Endodermal cell (in vitro differentiated cells): ENCODE measurements at regions not wholly inside any gene's neighbourhood (a gene's known extent, or its start where the extent isn't known, plus 50 kb on each side); places are given as distances from the start of the nearest gene placed in this dataset.

Experiments used
- DNase-seq: peaks from one replicate; pipeline ENCODE4 v3.0.0-alpha.2; 2017
- H3K27ac ChIP-seq: 2 replicates; pipeline ENCODE4 v1.5.1; 2013; ENCODE audit warnings: mild to moderate bottlenecking, low read depth, low read length, moderate library complexity
- H3K27me3 ChIP-seq: 2 replicates; pipeline ENCODE4 v1.6.1; 2013; ENCODE audit warnings: mild to moderate bottlenecking, low read length, moderate library complexity; ENCODE audit not compliant: insufficient read depth, control insufficient read depth, poor library complexity, severe bottlenecking
- H3K36me3 ChIP-seq: 2 replicates; pipeline ENCODE4 v1.7.0; 2013; ENCODE audit warnings: mild to moderate bottlenecking, low read length, moderate library complexity; ENCODE audit not compliant: control insufficient read depth, insufficient read depth
- H3K4me1 ChIP-seq: one replicate; pipeline ENCODE4 v1.7.0; 2013; ENCODE audit warnings: low read length; ENCODE audit not compliant: control insufficient read depth, insufficient read depth
- H3K4me3 ChIP-seq: 2 replicates; pipeline ENCODE4 v1.5.1; 2013; ENCODE audit warnings: mild to moderate bottlenecking, low read length, moderate library complexity
- H3K9ac ChIP-seq: 2 replicates; pipeline ENCODE4 v1.6.1; 2013; ENCODE audit warnings: mild to moderate bottlenecking, low read length, moderate library complexity; ENCODE audit not compliant: poor library complexity, severe bottlenecking; ENCODE audit errors: extremely low read depth
- H3K9me3 ChIP-seq: 2 replicates; pipeline ENCODE4 v1.6.1; 2013; ENCODE audit warnings: mild to moderate bottlenecking, low read length, moderate library complexity; ENCODE audit not compliant: control insufficient read depth
- H3K27ac Mint-ChIP-seq: 2 replicates; pipeline ENCODE4 v1.8.0; 2020; ENCODE audit warnings: mixed read lengths
- H3K27me3 Mint-ChIP-seq: 2 replicates; pipeline ENCODE4 v1.8.0; 2021; ENCODE audit warnings: mild to moderate bottlenecking, mixed read lengths; ENCODE audit not compliant: insufficient read depth
- H3K36me3 Mint-ChIP-seq: 2 replicates; pipeline ENCODE4 v1.8.0; 2020; ENCODE audit warnings: low read depth, mixed read lengths
- H3K4me1 Mint-ChIP-seq: 2 replicates; pipeline ENCODE4 v1.8.0; 2020; ENCODE audit warnings: mixed read lengths
- H3K4me3 Mint-ChIP-seq: 2 replicates; pipeline ENCODE4 v1.8.0; 2020; ENCODE audit warnings: mild to moderate bottlenecking, moderate library complexity, mixed read lengths
- H3K9me3 Mint-ChIP-seq: 2 replicates; pipeline ENCODE4 v1.8.0; 2020; ENCODE audit warnings: mild to moderate bottlenecking, mixed read lengths
- CTCF ChIP-seq: fragments of 200-600 bp; sonication (generic); conservative IDR thresholded peaks from 2 replicates; pipeline ENCODE4 v1.5.0; 2021; ENCODE audit warnings: antibody characterized with exemption, mild to moderate bottlenecking
- WGBS, 2 experiments: methylation state at CpG; one replicate each; pipeline versions ENCODE4 v1.1.5 to v1.1.7; 2013; ENCODE audit warnings: missing lambda C conversion rate in 2 of 2, mixed read lengths in 1 of 2; ENCODE audit not compliant: insufficient coverage in 1 of 2, insufficient read length in 1 of 2; 5-methylcytosine and 5-hydroxymethylcytosine counted together

- Mint-ChIP-seq H3K4me1 (peaks cover 2% of the 10 kb centered on the region), H3K4me3 (no peak overlapping the region), H3K27ac (no peak overlapping the region), H3K9me3 (no peaks in the 10 kb centered on the region), H3K27me3 (no peaks in the 10 kb centered on the region), H3K36me3 (no peaks in the 10 kb centered on the region)
- H3K4me1 ChIP-seq = no peaks in the 10 kb centered on the region
- H3K36me3 ChIP-seq = no peaks in the 10 kb centered on the region
- no peak overlapping the region for H3K27ac ChIP-seq
- DNase-seq = no peak
- no peaks in the 10 kb centered on the region for H3K9me3 ChIP-seq
- 92 to 96% methylated on average over 2 of the region's 2 CpGs for WGBS, 2 experiments
- H3K27me3 ChIP-seq = no peaks in the 10 kb centered on the region
- no peak overlapping the region for H3K9ac ChIP-seq
- no peak for TF ChIP-seq CTCF
- H3K4me3 ChIP-seq = no peak overlapping the region
These were observed 778.5 kb downstream of the MAFB start for GRCh38 chr20:39910536-39910935.

GRCh38 chr20:39909447-39909846 lies 779.6 kb downstream of the MAFB start:
- H3K4me3 Mint-ChIP-seq = no peak overlapping the region
- Histone ChIP-seq H3K4me1 (no peaks in the 10 kb centered on the region), H3K27me3 (no peaks in the 10 kb centered on the region), H3K36me3 (no peaks in the 10 kb centered on the region), H3K9ac (no peak overlapping the region), H3K4me3 (no peak overlapping the region), H3K27ac (no peak overlapping the region), H3K9me3 (no peaks in the 10 kb centered on the region)
- no peaks in the 10 kb centered on the region for H3K27me3 Mint-ChIP-seq
- H3K36me3 Mint-ChIP-seq = no peaks in the 10 kb centered on the region
- 94 to 100% methylated on average over 1 to 4 of the region's 4 CpGs for WGBS, 2 experiments
- no peak overlapping the region for H3K27ac Mint-ChIP-seq
- no peak for TF ChIP-seq CTCF
- DNase-seq = no peak
- H3K4me1 Mint-ChIP-seq = peaks cover 3% of the 10 kb centered on the region
- no peaks in the 10 kb centered on the region for H3K9me3 Mint-ChIP-seq

GRCh38 chr20:39904476-39905112 lies 784.4 kb downstream of the MAFB start:
- no peak overlapping the region for H3K4me3 ChIP-seq
- H3K4me1 ChIP-seq = no peaks in the 10 kb centered on the region
- no peak overlapping the region for H3K9ac ChIP-seq
- no peak for DNase-seq
- H3K36me3 ChIP-seq = no peaks in the 10 kb centered on the region
- Mint-ChIP-seq H3K27me3 (no peaks in the 10 kb centered on the region), H3K27ac (no peak overlapping the region), H3K36me3 (no peaks in the 10 kb centered on the region), H3K4me3 (no peak overlapping the region), H3K4me1 (peaks cover 10% of the 10 kb centered on the region), H3K9me3 (no peaks in the 10 kb centered on the region)
- no peaks in the 10 kb centered on the region for H3K27me3 ChIP-seq
- no peaks in the 10 kb centered on the region for H3K9me3 ChIP-seq
- TF ChIP-seq CTCF = no peak
- no peak overlapping the region for H3K27ac ChIP-seq
- 92 to 95% methylated on average over 3 to 7 of the region's 7 CpGs for WGBS, 2 experiments
